Panc1 (cell line): ENCODE measurements at regions not wholly inside any gene's neighbourhood (a gene's known extent, or its start where the extent isn't known, plus 50 kb on each side); places are given as distances from the start of the nearest gene placed in this dataset.

ENCODE experiments used
- CTCF ChIP-seq: fragments of 450-650 bp; IDR thresholded peaks from 2 replicates; pipeline ENCODE4 v1.5.1; 2017; ENCODE audit warnings: mild to moderate bottlenecking
- POLR2AphosphoS5 ChIP-seq: IDR thresholded peaks from 2 replicates; pipeline ENCODE4 v1.6.1; 2012; ENCODE audit warnings: mild to moderate bottlenecking, low read depth, low read length, moderate library complexity
- REST ChIP-seq, 2 experiments: IDR thresholded peaks; 2 replicates each; pipeline ENCODE4 v1.6.1; 2011 to 2012; ENCODE audit warnings: low read depth in 2 of 2, control low read depth in 1 of 2, low read length in 1 of 2, mild to moderate bottlenecking in 1 of 2, moderate library complexity in 1 of 2; ENCODE audit not compliant: insufficient read depth in 1 of 2
- SIN3A ChIP-seq: IDR thresholded peaks from 2 replicates; pipeline ENCODE4 v1.6.1; 2012; ENCODE audit warnings: low read depth, mild to moderate bottlenecking, low read length, moderate library complexity, borderline replicate concordance; ENCODE audit not compliant: insufficient read depth
- TCF7L2 ChIP-seq: IDR thresholded peaks from 2 replicates; pipeline ENCODE4 v1.6.1; 2011; ENCODE audit warnings: mild to moderate bottlenecking, low read depth, low read length, inconsistent platforms

- TF ChIP-seq CTCF (no peak), TCF7L2 (no peak), POLR2AphosphoS5 (no peak), REST (IDR thresholded peaks at IDR 0.05; ENCODE audit: insufficient read depth in 1 of 2, low read depth in 2 of 2, low read length in 1 of 2) (no peak), SIN3A (no peak)
These were observed 283.6 kb downstream of the AJAP1 start for GRCh38 chr1:4937876-4938534.
